ENCODE measurements at regions not wholly inside any gene's neighbourhood (a gene's known extent, or its start where the extent isn't known, plus 50 kb on each side); places are given as distances from the start of the nearest gene placed in this dataset.
A peak's percentile ranks its signal among the peaks of the same experiment; 100 is the strongest.

GRCh38 chr18:38801640-38802039 is 1236.0 kb upstream of the CELF4 start:
- no peak for DNase-seq
- no peak overlapping the region for H3K4me3 ChIP-seq
- TF ChIP-seq CTCF (IDR thresholded peaks at IDR 0.05) (no peak), POLR2A (IDR thresholded peaks at IDR 0.05) (no peak)
- 69 to 75% methylated on average over 2 of the region's 2 CpGs for WGBS, 2 donors
- no peaks in the 10 kb centered on the region for H3K27me3 ChIP-seq
- intact Hi-C loops (cut with DNase I; ENCODE audit: low total_unique reads): no loop called here
- no peak overlapping the region for H3K27ac ChIP-seq
- H3K9me3 ChIP-seq: no peaks in the 10 kb centered on the region
- no peaks in the 10 kb centered on the region for H3K36me3 ChIP-seq (ENCODE audit: low read depth, missing control alignments)
- no peaks in the 10 kb centered on the region for H3K4me1 ChIP-seq

GRCh38 chr18:38796762-38797161 is 1231.2 kb upstream of the CELF4 start:
- Histone ChIP-seq H3K27me3 (no peaks in the 10 kb centered on the region), H3K4me1 (no peaks in the 10 kb centered on the region), H3K9me3 (no peaks in the 10 kb centered on the region), H3K4me3 (no peak overlapping the region), H3K36me3 (ENCODE audit: low read depth, missing control alignments) (no peaks in the 10 kb centered on the region), H3K27ac (no peak overlapping the region)
- DNase-seq: no peak
- 78 to 94% methylated on average over 1 of the region's 1 CpG for WGBS, 2 donors
- TF ChIP-seq CTCF (IDR thresholded peaks at IDR 0.05) (no peak), POLR2A (IDR thresholded peaks at IDR 0.05) (no peak)
- intact Hi-C loops (cut with DNase I; ENCODE audit: low total_unique reads): no loop called here

GRCh38 chr18:38792731-38793130 is 1227.1 kb upstream of the CELF4 start:
- TF ChIP-seq CTCF (IDR thresholded peaks at IDR 0.05): no peak
- TF ChIP-seq POLR2A (IDR thresholded peaks at IDR 0.05): no peak
- DNase-seq: no peak
- Histone ChIP-seq H3K4me1 (no peaks in the 10 kb centered on the region), H3K4me3 (no peak overlapping the region), H3K9me3 (no peaks in the 10 kb centered on the region), H3K27me3 (no peaks in the 10 kb centered on the region), H3K27ac (no peak overlapping the region), H3K36me3 (ENCODE audit: low read depth, missing control alignments) (no peaks in the 10 kb centered on the region)
- WGBS, 2 donors: 87 to 88% methylated on average over 6 of the region's 6 CpGs
- intact Hi-C loops (cut with DNase I; ENCODE audit: low total_unique reads): no loop called here

GRCh38 chr18:38790786-38791185 is 1225.2 kb upstream of the CELF4 start:
- Histone ChIP-seq H3K36me3 (ENCODE audit: low read depth, missing control alignments) (no peaks in the 10 kb centered on the region), H3K4me3 (no peak overlapping the region), H3K9me3 (no peaks in the 10 kb centered on the region), H3K27ac (no peak overlapping the region), H3K4me1 (no peaks in the 10 kb centered on the region), H3K27me3 (no peaks in the 10 kb centered on the region)
- no peak for TF ChIP-seq CTCF (IDR thresholded peaks at IDR 0.05)
- intact Hi-C loops (cut with DNase I; ENCODE audit: low total_unique reads): no loop called here
- 86 to 89% methylated on average over 1 of the region's 1 CpG for WGBS, 2 donors
- no peak for DNase-seq

- TF ChIP-seq CTCF (IDR thresholded peaks at IDR 0.05): peak in 1 of 3 experiments; percentile 14
- TF ChIP-seq POLR2A (IDR thresholded peaks at IDR 0.05): no peak
- Histone ChIP-seq H3K27me3 (no peaks in the 10 kb centered on the region), H3K4me3 (no peak overlapping the region), H3K9me3 (no peaks in the 10 kb centered on the region), H3K27ac (no peak overlapping the region), H3K4me1 (no peaks in the 10 kb centered on the region), H3K36me3 (ENCODE audit: low read depth, missing control alignments) (no peaks in the 10 kb centered on the region)
- DNase-seq: peak; percentile 20
- 68% methylated on average over 1 of the region's 1 CpG for WGBS, 2 donors
- intact Hi-C loops (cut with DNase I; ENCODE audit: low total_unique reads): no loop called here
Measured at GRCh38 chr18:38790303-38790702, 1224.7 kb upstream of the CELF4 start.

Measured in testis (tissue), 2 donors.